IMR-90 (cell line): ENCODE measurements at regions not wholly inside any gene's neighbourhood (a gene's known extent, or its start where the extent isn't known, plus 50 kb on each side); places are given as distances from the start of the nearest gene placed in this dataset.

Experiments used
- CEBPB ChIP-seq: IDR thresholded peaks from 2 replicates; pipeline ENCODE4 v1.6.1; 2012; ENCODE audit warnings: low read depth, low read length, improper control_type of control experiment
- CTCF ChIP-seq: conservative IDR thresholded peaks from 2 replicates; pipeline ENCODE4 v1.5.1; 2012; ENCODE audit warnings: mild to moderate bottlenecking, low read depth, low read length, improper control_type of control experiment
- MXI1 ChIP-seq: IDR thresholded peaks from 2 replicates; pipeline ENCODE4 v1.6.1; 2012; ENCODE audit warnings: low read depth, mild to moderate bottlenecking, low read length, moderate library complexity, borderline replicate concordance
- POLR2A ChIP-seq: IDR thresholded peaks from 2 replicates; pipeline ENCODE4 v1.6.1; 2012; ENCODE audit warnings: mild to moderate bottlenecking, low read depth, low read length
- RAD21 ChIP-seq: IDR thresholded peaks from 2 replicates; pipeline ENCODE4 v1.6.1; 2012; ENCODE audit warnings: low read length, improper control_type of control experiment
- USF2 ChIP-seq: fragments of 150-350 bp; IDR thresholded peaks from 2 replicates; pipeline ENCODE4 v1.6.1; 2017; ENCODE audit warnings: mild to moderate bottlenecking, antibody characterized with exemption, low read length, low read depth

GRCh38 chr5:74237571-74238145 is 402.9 kb downstream of the ENC1 start:
- no peak for TF ChIP-seq CTCF
- no peak for TF ChIP-seq USF2
- TF ChIP-seq CEBPB = no peak
- no peak for TF ChIP-seq POLR2A
- no peak for TF ChIP-seq MXI1
- no peak for TF ChIP-seq RAD21
